ENCODE measurements at regions not wholly inside any gene's neighbourhood (a gene's known extent, or its start where the extent isn't known, plus 50 kb on each side); places are given as distances from the start of the nearest gene placed in this dataset.
"Not testable (repeated sequence)": the region's sequence is repeated elsewhere in the genome, so short reads cannot be mapped to it uniquely, and the experiment has no call there.

DNA sequence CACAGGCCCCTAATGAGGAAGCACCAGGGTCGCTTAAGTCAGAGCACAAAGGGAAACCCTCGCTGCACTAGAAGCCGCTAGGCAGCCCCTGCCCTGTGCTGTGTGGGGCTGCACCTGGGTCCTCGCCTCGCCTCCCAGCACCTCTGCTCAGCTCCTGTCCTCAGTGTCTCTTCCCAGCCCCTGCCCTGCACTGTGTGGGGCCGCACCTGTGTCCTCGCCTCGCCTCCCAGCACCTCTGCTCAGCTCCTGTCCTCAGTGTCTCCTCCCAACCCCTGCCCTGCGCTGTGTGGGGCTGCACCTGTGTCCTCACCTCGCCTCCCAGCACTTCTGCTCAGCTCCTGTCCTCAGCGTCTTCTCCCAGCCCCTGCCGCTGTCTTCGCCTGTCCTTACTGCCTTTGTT lies 342.8 kb downstream of the EIPR1 start:
- DNase-seq: no peak

DNA sequence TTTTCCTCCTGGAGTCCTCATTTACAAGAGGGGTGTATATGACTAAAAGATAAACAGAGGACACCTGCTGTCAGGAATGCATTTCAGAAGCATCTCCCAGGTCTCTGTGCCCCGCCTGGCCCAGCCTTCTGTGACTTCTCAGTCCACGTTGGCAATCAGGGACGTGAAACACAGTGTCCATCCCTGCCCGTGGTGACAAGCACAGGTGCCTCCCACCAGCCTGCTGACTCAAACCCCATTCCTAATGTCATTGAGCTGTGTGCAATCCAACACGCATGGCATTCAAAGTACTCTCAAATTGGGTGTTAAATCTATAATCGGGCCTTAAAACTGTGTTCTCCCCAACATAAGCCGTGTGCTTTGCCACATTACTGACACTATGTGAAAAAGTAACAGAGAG lies 343.2 kb downstream of the EIPR1 start:
- DNase-seq: no peak

- DNase-seq: no peak
Measured at GRCh38 chr2:3033315-3033714, 344.3 kb downstream of the EIPR1 start.

GRCh38 chr2:3030791-3031190 lies 346.8 kb downstream of the EIPR1 start:
- DNase-seq: not testable (repeated sequence)

- DNase-seq: no peak
Measured at GRCh38 chr2:3025984-3026383, 351.6 kb downstream of the EIPR1 start.

GRCh38 chr2:3025261-3025660 lies 352.4 kb downstream of the EIPR1 start:
- DNase-seq: no peak

DNA sequence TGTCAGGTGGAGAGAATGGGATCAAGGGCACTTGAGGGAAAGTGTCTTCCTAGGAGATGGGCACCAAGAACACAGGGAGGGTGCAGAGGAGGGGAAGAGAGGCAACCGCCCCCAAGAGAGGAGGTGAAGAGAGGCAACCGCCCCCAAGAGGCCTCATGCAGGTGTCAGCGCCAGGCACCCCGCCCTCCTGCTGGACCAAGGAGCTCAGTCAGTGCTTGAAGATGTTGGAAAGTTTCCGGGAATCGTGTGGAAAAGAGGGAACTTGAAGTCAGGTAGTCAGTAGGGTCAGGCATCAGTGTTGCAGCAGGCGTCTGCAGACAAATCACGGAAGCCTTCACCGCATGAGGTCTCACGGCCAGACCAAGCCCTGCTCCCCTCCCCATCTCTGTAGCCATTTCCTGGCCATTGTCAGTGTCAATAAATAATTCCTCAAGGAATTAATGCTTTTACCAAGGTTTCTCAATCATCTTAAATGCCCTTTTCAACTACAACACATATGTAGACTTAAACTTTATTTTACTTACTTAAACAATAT lies 353.1 kb downstream of the EIPR1 start:
- DNase-seq: no peak

GRCh38 chr2:3023531-3023930 lies 354.1 kb downstream of the EIPR1 start:
- no peak for DNase-seq

- no peak for DNase-seq
Measured at GRCh38 chr2:3022841-3023372, 354.7 kb downstream of the EIPR1 start.

GRCh38 chr2:3021720-3022119 lies 355.9 kb downstream of the EIPR1 start:
- DNase-seq: no peak

GRCh38 chr2:3010001-3010400 lies 367.6 kb downstream of the EIPR1 start:
- no peak for DNase-seq

DNA sequence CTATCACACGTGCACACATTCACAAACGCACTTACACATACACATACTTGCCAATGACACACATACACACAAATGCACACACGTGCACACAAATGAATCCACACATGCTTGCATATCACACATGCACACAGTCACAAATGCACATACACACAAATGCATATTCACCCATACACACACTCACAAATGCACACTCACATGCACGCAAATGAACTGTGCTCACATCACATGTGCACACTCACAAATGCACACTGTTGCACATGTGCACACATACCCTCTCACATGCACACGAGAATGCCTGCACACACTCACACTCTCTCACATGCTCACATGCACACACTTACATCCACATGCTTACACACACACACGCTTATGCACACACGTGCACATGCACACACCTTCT lies 368.1 kb downstream of the EIPR1 start:
- no peak for DNase-seq

DNA sequence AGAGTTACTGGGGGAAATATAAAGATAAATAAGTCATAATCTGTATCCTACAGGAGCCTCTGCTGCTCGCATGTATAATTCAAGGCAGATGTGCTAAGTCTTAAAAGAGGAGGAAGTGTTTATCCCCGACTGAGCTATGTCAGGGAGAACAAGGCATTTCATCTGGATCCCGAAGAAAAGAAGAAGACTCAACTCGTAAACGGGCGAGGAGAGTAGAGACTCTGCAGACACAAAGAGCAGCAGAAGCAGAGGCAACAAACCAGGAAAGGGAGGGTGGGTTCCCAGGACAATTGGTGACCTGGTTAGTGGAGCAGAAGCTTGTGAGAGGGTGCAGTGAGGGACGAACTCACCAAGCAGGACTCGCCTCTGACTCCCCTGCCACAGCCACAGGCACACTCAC lies 368.6 kb downstream of the EIPR1 start:
- no peak for DNase-seq

- DNase-seq: no peak
Measured at GRCh38 chr2:3008561-3008960, 369.1 kb downstream of the EIPR1 start.

- no peak for DNase-seq
Measured at GRCh38 chr2:3007135-3007534, 370.5 kb downstream of the EIPR1 start.

DNA sequence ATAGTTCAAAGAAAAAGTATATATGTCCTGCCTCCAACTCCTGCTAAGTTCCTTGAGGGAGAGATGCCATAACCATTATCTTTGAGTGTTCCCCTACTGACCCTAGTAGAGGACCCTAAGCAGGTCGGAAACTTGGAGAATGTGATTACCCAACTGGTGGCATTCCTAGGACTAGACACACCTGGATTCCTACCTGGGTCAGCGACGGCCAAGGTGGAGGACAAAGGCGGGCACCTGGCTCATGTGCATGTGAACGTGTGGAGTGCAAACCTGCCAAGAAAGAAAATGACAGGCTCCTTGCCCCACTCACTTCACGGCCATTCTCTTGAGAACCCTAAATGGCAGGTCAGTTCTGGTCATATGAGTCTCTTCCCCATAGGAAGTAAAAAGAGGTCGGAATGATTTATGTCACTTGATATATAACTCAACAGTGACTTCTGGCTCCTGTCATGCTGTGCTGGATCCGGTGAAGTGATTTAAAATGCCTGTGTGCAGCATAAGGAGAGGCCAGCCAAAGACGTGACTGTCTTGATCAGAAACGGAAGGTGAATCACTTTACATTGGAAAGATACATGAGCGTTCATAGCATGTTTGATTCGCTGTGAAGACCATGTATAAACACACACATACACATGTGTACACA lies 371.6 kb downstream of the EIPR1 start:
- DNase-seq: no peak

- no peak for DNase-seq
Measured at GRCh38 chr2:3001615-3002560, 375.7 kb downstream of the EIPR1 start.

DNA sequence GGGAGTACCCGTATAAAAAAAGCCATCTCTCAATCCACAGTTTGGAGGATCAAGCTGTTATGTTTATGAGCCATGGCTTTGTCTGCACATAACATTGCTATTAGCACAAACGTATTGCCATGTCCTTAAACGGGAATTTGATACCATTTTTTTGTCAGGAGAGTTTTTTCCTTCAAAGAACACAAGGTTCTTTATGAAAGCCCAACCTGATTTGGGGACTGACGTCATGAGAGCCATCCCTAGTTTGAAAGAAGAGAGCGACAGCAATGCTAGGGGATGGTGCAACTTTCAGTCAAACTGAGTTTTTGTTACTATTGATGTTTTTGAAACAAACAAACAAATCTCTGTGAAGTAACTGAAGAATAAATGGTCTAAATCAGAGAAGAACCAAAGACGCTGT lies 376.6 kb downstream of the EIPR1 start:
- DNase-seq: no peak

GRCh38 chr2:3000125-3000524 lies 377.5 kb downstream of the EIPR1 start:
- DNase-seq: no peak

DNA sequence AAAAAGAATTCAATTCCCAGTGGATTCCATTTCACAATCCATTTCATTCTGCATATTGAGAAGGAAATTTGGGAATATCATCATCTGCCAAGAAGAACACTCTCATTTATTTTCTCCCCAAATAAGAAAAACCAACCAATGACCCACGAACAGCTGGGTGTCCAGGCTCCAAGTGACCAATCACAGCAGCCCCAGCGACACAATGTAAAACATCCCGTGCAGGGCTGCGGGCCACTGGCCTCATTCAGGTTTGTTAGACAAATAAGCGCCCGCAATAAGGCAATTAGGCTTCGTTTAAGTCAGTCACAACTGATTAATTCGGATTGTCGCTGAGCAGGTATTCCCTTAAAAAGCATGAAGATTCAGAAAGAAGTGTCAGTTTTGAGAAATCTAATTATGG lies 378.6 kb downstream of the EIPR1 start:
- no peak for DNase-seq

- no peak for DNase-seq
Measured at GRCh38 chr2:2993172-2993692, 384.4 kb downstream of the EIPR1 start.

GRCh38 chr2:2992634-2993033 lies 385.0 kb downstream of the EIPR1 start:
- DNase-seq: no peak

DNA sequence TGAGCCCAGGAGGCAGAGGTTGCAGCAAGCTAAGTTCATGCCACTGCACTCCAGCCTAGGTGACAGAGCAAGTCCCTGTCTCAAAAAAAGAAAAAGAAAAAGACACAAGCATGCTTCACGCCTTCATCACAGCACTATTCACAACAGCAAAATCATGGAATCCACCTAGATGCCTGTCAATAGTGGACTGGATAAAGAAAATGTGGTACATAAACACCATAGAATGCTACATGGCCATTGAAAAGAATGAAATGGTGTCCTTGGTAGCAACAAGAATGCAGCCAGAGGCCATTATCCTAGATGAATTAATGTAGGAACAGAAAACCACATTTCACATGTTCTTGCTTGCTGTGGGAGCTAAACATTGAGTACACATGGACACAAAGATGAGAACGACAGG lies 392.6 kb downstream of the EIPR1 start:
- DNase-seq: no peak

DNA sequence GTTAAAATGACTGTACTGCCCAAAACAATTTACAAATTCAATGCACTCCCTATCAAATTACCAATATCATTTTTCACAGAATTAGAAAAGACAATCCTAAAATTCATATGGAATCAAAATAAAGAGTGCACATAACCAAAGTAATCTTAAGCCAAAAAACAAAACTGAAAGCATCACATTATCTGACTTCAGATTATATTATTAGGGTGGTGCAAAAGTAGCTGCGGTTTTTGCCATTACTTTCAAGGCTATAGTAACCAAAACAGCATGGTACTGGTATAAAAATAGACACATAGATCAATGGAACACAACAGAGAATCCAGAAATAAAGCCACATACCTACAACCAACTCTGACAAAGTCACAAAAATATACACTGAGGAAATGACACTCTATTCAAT lies 396.6 kb downstream of the EIPR1 start:
- DNase-seq: no peak
